Tibial nerve (tissue), 4 donors: ENCODE measurements at regions not wholly inside any gene's neighbourhood (a gene's known extent, or its start where the extent isn't known, plus 50 kb on each side); places are given as distances from the start of the nearest gene placed in this dataset.

Experiments
- DNase-seq, 2 donors: peaks; one replicate each; pipeline ENCODE4 v3.0.0-alpha.2; 2019; ENCODE audit warnings: low spot score in 2 of 2
- H3K27ac ChIP-seq, 4 donors: fragments of 200-600 bp; sonication (generic) in 3 of 4; one replicate each; pipeline ENCODE4 v1.5.1; 2017 to 2019; ENCODE audit warnings: mild to moderate bottlenecking in 1 of 4
- H3K27me3 ChIP-seq, 2 donors: fragments of 200-600 bp; sonication (generic) in 1 of 2; one replicate each; pipeline versions ENCODE4 v1.5.1 to v1.6.0; 2017 to 2019
- H3K36me3 ChIP-seq, 3 donors: fragments of 200-600 bp; sonication (generic); one replicate each; pipeline ENCODE4 v1.5.1; 2018 to 2019
- H3K4me1 ChIP-seq, 4 donors: fragments of 200-600 bp; sonication (generic) in 3 of 4; one replicate each; pipeline ENCODE4 v1.5.1; 2017 to 2019
- H3K4me3 ChIP-seq, 4 donors: fragments of 200-600 bp; sonication (generic) in 3 of 4; one replicate each; pipeline ENCODE4 v1.5.1; 2017 to 2019; ENCODE audit warnings: mild to moderate bottlenecking in 1 of 4, moderate library complexity in 1 of 4
- H3K9me3 ChIP-seq, 4 donors: fragments of 200-600 bp; sonication (generic) in 3 of 4; one replicate each; pipeline ENCODE4 v1.5.1; 2017 to 2019
- CTCF ChIP-seq, 5 experiments: fragments of 200-600 bp in 3 of 5; fragments of 450-650 bp in 2 of 5; sonication (generic) in 3 of 5; IDR thresholded peaks; one replicate each; pipeline ENCODE4 v1.5.1; 2016 to 2019; ENCODE audit warnings: antibody characterized with exemption in 5 of 5, mild to moderate bottlenecking in 3 of 5, moderate library complexity in 2 of 5
- EP300 ChIP-seq, 2 donors: sonication (generic); formaldehyde crosslinking; IDR thresholded peaks; one replicate each; pipeline ENCODE4 v1.6.1; 2017; ENCODE audit warnings: antibody characterized with exemption in 2 of 2, mild to moderate bottlenecking in 1 of 2
- POLR2A ChIP-seq, 2 donors: fragments of 450-650 bp; IDR thresholded peaks; one replicate each; pipeline ENCODE4 v1.6.1; 2017; ENCODE audit warnings: antibody characterized with exemption in 2 of 2, mild to moderate bottlenecking in 2 of 2, moderate library complexity in 2 of 2
- WGBS, 2 donors: methylation state at CpG; one replicate each; pipeline ENCODE4 v1.1.5; 2018; 5-methylcytosine and 5-hydroxymethylcytosine counted together

- no peak overlapping the region for H3K4me3 ChIP-seq
- H3K27ac ChIP-seq, result no peak overlapping the region
- H3K27me3 ChIP-seq, result no peaks in the 10 kb centered on the region
- no peaks in the 10 kb centered on the region for H3K36me3 ChIP-seq
- 90 to 92% methylated on average over 7 to 8 of the region's 9 CpGs for WGBS, 2 donors
- H3K9me3 ChIP-seq, result no peaks in the 10 kb centered on the region
- no peak for DNase-seq
- TF ChIP-seq POLR2A (IDR thresholded peaks at IDR 0.05) (no peak), CTCF (IDR thresholded peaks at IDR 0.05) (no peak), EP300 (IDR thresholded peaks at IDR 0.05) (no peak)
- H3K4me1 ChIP-seq, result no peaks in the 10 kb centered on the region
Measured at GRCh38 chr3:103965764-103966163, 1400.9 kb upstream of the ALCAM start.

- Histone ChIP-seq H3K27ac (no peak overlapping the region), H3K9me3 (no peaks in the 10 kb centered on the region), H3K4me1 (no peaks in the 10 kb centered on the region), H3K27me3 (no peaks in the 10 kb centered on the region), H3K4me3 (no peak overlapping the region), H3K36me3 (no peaks in the 10 kb centered on the region)
- 100% methylated on average over 3 of the region's 3 CpGs for WGBS, 2 donors
- no peak for DNase-seq
- TF ChIP-seq EP300 (IDR thresholded peaks at IDR 0.05) (no peak), POLR2A (IDR thresholded peaks at IDR 0.05) (no peak), CTCF (IDR thresholded peaks at IDR 0.05) (no peak)
Measured at GRCh38 chr3:103966749-103967148, 1400.0 kb upstream of the ALCAM start.

- no peaks in the 10 kb centered on the region for H3K9me3 ChIP-seq
- no peak for TF ChIP-seq EP300 (IDR thresholded peaks at IDR 0.05)
- TF ChIP-seq POLR2A (IDR thresholded peaks at IDR 0.05), result no peak
- TF ChIP-seq CTCF (IDR thresholded peaks at IDR 0.05), result no peak
- H3K36me3 ChIP-seq, result no peaks in the 10 kb centered on the region
- no peaks in the 10 kb centered on the region for H3K4me1 ChIP-seq
- whole genome bisulfite sequencing, 2 donors, result 83 to 93% methylated on average over 2 of the region's 2 CpGs
- H3K4me3 ChIP-seq, result no peak overlapping the region
- no peak for DNase-seq
- H3K27me3 ChIP-seq, result no peaks in the 10 kb centered on the region
- no peak overlapping the region for H3K27ac ChIP-seq
Measured at GRCh38 chr3:103968131-103968530, 1398.6 kb upstream of the ALCAM start.

GRCh38 chr3:103968751-103969150 is 1398.0 kb upstream of the ALCAM start:
- no peak for DNase-seq
- H3K4me3 ChIP-seq, result no peak overlapping the region
- H3K9me3 ChIP-seq, result no peaks in the 10 kb centered on the region
- H3K4me1 ChIP-seq, result no peaks in the 10 kb centered on the region
- no peak overlapping the region for H3K27ac ChIP-seq
- TF ChIP-seq POLR2A (IDR thresholded peaks at IDR 0.05), result no peak
- H3K27me3 ChIP-seq, result no peaks in the 10 kb centered on the region
- WGBS, 2 donors, result 13 to 17% methylated on average over 1 of the region's 1 CpG
- H3K36me3 ChIP-seq, result no peaks in the 10 kb centered on the region

GRCh38 chr3:103976931-103977339 is 1389.8 kb upstream of the ALCAM start:
- no peaks in the 10 kb centered on the region for H3K4me1 ChIP-seq
- H3K27ac ChIP-seq, result no peak overlapping the region
- H3K9me3 ChIP-seq, result no peaks in the 10 kb centered on the region
- no peaks in the 10 kb centered on the region for H3K36me3 ChIP-seq
- WGBS, 2 donors, result 14 to 17% methylated on average over 1 of the region's 1 CpG
- no peaks in the 10 kb centered on the region for H3K27me3 ChIP-seq
- no peak overlapping the region for H3K4me3 ChIP-seq
- no peak for DNase-seq
- TF ChIP-seq EP300 (IDR thresholded peaks at IDR 0.05) (no peak), POLR2A (IDR thresholded peaks at IDR 0.05) (no peak), CTCF (IDR thresholded peaks at IDR 0.05) (no peak)

GRCh38 chr3:103977417-103977816 is 1389.3 kb upstream of the ALCAM start:
- WGBS, 2 donors, result 65 to 81% methylated on average over 2 of the region's 2 CpGs
- H3K27ac ChIP-seq, result no peak overlapping the region
- H3K4me3 ChIP-seq, result no peak overlapping the region
- no peaks in the 10 kb centered on the region for H3K36me3 ChIP-seq
- TF ChIP-seq EP300 (IDR thresholded peaks at IDR 0.05) (no peak), POLR2A (IDR thresholded peaks at IDR 0.05) (no peak), CTCF (IDR thresholded peaks at IDR 0.05) (no peak)
- no peak for DNase-seq
- no peaks in the 10 kb centered on the region for H3K27me3 ChIP-seq
- no peaks in the 10 kb centered on the region for H3K9me3 ChIP-seq
- no peaks in the 10 kb centered on the region for H3K4me1 ChIP-seq
